T-helper 2 cell treated with Interferon-gamma antibody and Interleukin-4, amounts not matched to agents 5 μg/mL and 100 μg/mL, for 36 hours (primary cell): ENCODE measurements at regions not wholly inside any gene's neighbourhood (a gene's known extent, or its start where the extent isn't known, plus 50 kb on each side); places are given as distances from the start of the nearest gene placed in this dataset.

Experiments
- DNase-seq: peaks from one replicate; pipeline ENCODE4 v3.0.0; 2021; ENCODE audit warnings: low spot score
- H3K27ac Mint-ChIP-seq: one replicate; pipeline ENCODE4 v1.8.0; 2021; ENCODE audit warnings: mild to moderate bottlenecking, mixed read lengths
- H3K27me3 Mint-ChIP-seq: one replicate; pipeline ENCODE4 v1.8.0; 2021; ENCODE audit warnings: low read depth, mixed read lengths
- H3K36me3 Mint-ChIP-seq: one replicate; pipeline ENCODE4 v1.8.0; 2021; ENCODE audit warnings: low read depth, mixed read lengths
- H3K4me1 Mint-ChIP-seq: one replicate; pipeline ENCODE4 v1.8.0; 2021; ENCODE audit warnings: low read depth, mixed read lengths
- H3K4me3 Mint-ChIP-seq: one replicate; pipeline ENCODE4 v1.8.0; 2022; ENCODE audit warnings: mild to moderate bottlenecking, moderate library complexity, mixed read lengths
- H3K9me3 Mint-ChIP-seq: one replicate; pipeline ENCODE4 v1.8.0; 2021; ENCODE audit warnings: mixed read lengths

DNA sequence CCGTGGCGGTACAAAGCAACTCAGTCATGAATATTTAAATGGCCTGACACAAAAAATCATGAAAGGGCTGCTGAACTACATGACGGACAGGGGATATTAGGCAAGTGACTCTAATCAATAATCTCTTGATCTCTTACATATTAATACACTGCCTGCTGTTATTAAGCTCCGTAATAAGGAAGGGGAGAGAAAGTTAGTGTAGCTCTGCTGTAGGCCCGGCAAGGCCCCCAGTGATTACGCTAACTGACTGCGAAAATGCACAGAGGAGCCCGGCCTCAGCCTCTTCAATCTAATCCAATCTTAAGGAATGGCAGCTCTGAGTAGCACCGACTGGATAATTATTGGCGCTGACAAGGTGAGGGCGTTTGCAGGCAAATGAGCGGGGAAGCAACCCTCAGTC, 583.5 kb upstream of the MKI67 start:
- Mint-ChIP-seq H3K4me1 (no peaks in the 10 kb centered on the region), H3K4me3 (no peak overlapping the region), H3K27ac (no peak overlapping the region), H3K27me3 (peaks cover 9% of the 10 kb centered on the region), H3K9me3 (no peaks in the 10 kb centered on the region), H3K36me3 (no peaks in the 10 kb centered on the region)
- no peak for DNase-seq

DNA sequence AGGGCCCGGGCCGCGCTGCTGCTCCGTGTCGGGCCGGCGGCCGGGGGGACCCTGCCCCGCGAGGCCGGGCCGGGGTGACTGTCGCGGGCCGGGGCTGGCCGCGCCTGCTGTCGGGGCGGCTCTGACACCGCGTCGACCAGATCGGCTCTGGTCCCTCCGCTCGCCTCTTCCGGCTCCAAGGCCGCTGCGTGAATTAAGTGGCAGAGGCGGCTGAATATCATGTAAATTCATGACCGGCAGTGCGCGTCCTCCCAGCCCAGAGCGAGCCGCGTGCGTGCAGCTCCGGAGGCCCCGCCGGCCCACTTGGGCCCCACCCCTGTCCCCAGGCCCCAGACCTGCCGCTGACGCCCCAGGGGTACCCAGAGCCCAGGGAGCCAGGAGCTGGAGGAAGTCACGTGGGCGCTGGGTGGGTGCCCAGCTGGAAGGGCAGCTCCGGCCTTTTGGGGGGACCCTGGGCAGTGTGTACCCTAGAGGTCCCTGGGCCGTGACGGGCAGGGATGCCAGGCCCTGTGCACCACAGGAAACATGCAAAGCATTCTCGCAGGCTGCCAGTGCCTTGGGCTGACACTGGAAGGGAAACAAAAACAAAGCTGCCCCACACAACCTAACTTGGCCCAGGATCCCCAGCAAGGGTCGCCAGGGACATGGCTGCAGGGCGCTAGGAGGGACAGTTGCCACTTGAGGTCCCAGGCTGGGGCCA, 584.0 kb upstream of the MKI67 start:
- peaks cover 8% of the 10 kb centered on the region for H3K27me3 Mint-ChIP-seq
- no peaks in the 10 kb centered on the region for H3K9me3 Mint-ChIP-seq
- no peak overlapping the region for H3K4me3 Mint-ChIP-seq
- no peaks in the 10 kb centered on the region for H3K36me3 Mint-ChIP-seq
- no peak overlapping the region for H3K27ac Mint-ChIP-seq
- DNase-seq, result no peak
- no peaks in the 10 kb centered on the region for H3K4me1 Mint-ChIP-seq

DNA sequence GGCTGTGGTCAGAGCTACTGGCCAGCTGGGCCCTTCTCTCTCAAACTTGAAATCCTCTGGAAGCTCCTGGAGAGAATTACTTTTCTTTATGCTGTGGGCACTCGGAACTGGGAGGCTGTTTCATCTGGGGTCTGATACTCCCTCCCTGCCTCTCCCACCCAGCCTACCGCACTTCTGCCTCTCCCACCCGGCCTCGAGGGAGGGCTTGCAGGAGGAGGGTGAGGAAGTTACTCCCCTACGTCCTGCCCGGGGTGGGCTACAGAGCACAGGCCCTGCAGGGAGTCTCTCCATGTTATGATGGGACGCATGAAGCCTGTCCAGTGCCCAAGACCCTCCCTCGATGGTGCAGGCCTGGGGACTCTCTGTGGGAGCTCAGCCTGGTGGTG, 584.6 kb upstream of the MKI67 start:
- no peak overlapping the region for H3K4me3 Mint-ChIP-seq
- H3K27me3 Mint-ChIP-seq, result peaks cover 6% of the 10 kb centered on the region
- no peak for DNase-seq
- no peaks in the 10 kb centered on the region for H3K4me1 Mint-ChIP-seq
- H3K27ac Mint-ChIP-seq, result no peak overlapping the region
- H3K36me3 Mint-ChIP-seq, result no peaks in the 10 kb centered on the region
- H3K9me3 Mint-ChIP-seq, result no peaks in the 10 kb centered on the region

DNA sequence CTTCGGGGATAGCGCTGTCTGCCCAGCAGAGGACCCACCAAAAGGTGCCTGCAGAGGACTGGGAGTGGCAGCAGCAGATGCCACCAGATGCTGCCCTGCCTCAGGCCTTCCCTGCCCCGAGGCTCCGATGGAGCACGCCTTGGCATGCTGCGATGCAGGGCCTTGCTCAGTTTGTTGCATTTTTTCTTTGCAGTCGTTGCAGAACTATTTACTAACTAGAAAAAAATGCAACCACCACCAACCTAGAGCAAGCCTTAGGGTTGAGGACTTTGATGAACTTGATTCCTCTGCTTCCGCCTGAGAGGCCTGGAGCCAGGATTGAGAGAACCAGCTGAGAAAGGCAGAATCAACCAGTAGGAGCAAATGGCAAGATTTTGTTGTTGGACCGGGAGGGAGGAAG, 585.6 kb upstream of the MKI67 start:
- H3K4me3 Mint-ChIP-seq, result no peak overlapping the region

DNA sequence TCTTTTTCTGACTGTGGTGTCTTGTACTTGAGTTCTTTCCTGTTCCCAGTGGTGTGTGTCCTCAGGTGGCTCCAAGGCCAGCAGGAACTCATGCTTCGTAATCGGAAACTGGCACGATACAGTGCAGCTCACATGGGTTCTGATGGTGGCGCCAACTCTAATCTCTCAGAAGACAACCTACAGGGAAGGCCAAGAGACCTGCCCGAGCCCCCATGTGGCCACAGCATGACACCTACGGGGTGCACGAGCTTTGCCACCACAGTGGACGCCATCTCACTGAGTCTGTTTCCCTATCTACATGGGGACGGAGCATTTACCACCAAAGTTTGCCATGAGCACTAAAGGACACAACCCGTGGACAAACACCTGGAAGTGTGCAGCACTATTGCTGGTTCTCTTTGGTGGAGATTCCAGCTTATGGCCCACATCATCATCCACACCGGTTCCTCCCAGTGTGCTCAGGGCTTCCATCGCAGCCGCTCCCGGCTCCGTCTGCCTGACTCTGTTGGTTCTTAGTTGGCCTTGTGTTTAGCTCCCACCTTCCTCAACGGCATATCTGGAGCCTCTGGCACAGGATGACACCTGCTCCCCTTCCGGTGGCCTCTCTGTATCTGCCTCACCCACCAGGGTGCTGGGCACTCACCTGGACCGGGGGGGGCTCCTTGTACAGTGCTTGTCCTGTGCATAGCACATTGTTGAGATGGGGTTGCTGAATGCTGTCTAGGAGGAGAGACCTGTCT, 586.6 kb upstream of the MKI67 start:
- no peak for DNase-seq
- Mint-ChIP-seq H3K27me3 (peaks cover 6% of the 10 kb centered on the region), H3K4me3 (no peak overlapping the region), H3K9me3 (no peaks in the 10 kb centered on the region), H3K27ac (no peak overlapping the region), H3K4me1 (no peaks in the 10 kb centered on the region), H3K36me3 (no peaks in the 10 kb centered on the region)

More for the DNA sequence above, 585.6 kb upstream of the MKI67 start:
- no peaks in the 10 kb centered on the region for H3K4me1 Mint-ChIP-seq
- DNase-seq, result no peak
- peaks cover 6% of the 10 kb centered on the region for H3K27me3 Mint-ChIP-seq
- no peak overlapping the region for H3K27ac Mint-ChIP-seq
- H3K9me3 Mint-ChIP-seq, result no peaks in the 10 kb centered on the region
- no peaks in the 10 kb centered on the region for H3K36me3 Mint-ChIP-seq

DNA sequence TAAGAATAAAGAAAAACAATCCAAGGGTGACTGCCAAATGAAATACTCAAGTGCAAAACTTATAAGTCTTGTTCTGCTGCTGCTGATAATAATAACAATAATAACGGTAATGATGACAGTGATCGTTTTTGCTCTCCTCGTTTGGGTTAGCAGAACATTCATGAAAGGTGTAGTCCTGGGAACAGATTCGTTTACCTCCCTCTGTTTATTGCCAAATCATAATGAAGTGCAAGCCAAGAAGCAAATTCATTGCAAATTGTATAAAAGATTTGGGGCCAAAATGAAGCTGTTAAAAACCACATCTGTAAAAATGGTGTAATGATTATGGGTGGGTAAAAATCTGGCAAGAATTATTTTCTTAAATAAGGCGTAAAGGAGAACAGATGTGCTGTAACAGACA, 587.2 kb upstream of the MKI67 start:
- H3K36me3 Mint-ChIP-seq, result no peaks in the 10 kb centered on the region
- H3K4me1 Mint-ChIP-seq, result no peaks in the 10 kb centered on the region

DNA sequence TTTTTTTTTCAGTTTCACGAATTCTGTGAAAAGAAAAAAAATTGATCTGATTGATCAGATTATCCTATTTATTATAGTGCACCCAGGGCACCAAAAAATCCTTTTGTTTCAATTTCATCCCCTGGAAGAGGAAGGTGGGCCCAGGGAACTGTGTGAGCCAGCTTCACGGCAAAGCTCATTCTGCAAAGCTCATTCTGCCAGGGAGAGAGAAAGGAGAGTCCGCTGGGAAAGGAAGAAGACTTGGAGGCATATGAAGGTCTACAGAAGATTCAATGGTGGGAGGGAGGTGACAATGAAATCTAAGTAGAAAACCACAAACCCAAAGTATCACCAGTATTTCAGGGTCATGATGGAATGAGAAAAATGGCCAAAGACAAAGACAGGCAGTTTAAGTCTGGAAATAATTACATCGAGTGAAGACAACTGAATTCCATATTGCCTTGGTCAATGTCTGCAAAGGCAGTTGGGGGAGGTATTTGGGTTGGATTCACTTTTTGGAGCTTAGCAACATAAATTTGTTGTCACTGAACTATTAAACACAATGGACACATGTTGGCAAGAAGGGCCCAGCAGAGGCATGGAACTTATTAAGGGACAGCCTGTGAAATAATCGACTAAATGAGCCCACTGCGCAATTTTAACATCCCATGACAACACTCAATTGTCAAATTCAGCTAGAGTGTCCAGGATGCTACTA, 587.8 kb upstream of the MKI67 start:
- H3K27ac Mint-ChIP-seq, result no peak overlapping the region
- no peaks in the 10 kb centered on the region for H3K4me1 Mint-ChIP-seq
- H3K4me3 Mint-ChIP-seq, result no peak overlapping the region
- DNase-seq, result no peak
- H3K27me3 Mint-ChIP-seq, result peaks cover 6% of the 10 kb centered on the region
- H3K9me3 Mint-ChIP-seq, result no peaks in the 10 kb centered on the region
- H3K36me3 Mint-ChIP-seq, result no peaks in the 10 kb centered on the region

More for the DNA sequence above, 587.2 kb upstream of the MKI67 start:
- Mint-ChIP-seq H3K27me3 (peaks cover 6% of the 10 kb centered on the region), H3K4me3 (no peak overlapping the region), H3K27ac (no peak overlapping the region), H3K9me3 (no peaks in the 10 kb centered on the region)
- no peak for DNase-seq

DNA sequence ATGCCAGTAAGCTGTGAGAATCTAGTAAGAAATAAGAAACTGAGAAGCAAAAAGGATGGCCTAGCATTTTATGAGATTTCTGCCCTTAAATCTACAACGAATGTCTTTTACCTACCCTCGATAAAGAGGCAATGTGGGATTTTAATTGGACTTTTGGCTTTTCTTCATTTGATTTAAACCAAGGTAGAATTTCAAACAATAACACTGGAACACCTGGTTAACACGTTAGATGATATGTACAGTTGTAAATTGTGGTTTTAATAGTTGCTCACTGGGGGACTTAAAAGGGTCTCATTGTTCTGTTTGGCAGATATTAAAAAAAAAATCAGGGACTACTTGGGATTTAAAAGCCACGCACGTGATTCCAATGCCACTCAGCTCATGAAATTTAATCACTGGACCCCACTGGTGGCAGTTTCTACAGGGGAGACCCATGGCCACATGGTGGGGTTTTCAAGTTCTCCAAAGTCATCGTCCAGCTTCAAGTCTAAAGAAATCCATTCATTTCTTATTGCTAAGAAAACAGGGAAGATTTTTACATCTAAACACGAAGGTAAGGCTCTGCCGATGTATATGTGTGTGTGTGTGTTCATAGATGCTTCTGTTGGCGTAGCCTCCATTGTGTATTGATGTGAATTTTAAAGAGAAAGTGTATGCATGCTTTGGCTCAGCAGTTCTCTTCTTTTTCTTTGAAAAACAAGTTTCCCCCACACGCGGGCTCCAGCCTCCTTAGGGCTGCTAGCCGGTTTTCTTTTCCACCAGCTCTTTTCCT, 588.6 kb upstream of the MKI67 start:
- Mint-ChIP-seq H3K9me3 (no peaks in the 10 kb centered on the region), H3K4me3 (no peak overlapping the region)

DNA sequence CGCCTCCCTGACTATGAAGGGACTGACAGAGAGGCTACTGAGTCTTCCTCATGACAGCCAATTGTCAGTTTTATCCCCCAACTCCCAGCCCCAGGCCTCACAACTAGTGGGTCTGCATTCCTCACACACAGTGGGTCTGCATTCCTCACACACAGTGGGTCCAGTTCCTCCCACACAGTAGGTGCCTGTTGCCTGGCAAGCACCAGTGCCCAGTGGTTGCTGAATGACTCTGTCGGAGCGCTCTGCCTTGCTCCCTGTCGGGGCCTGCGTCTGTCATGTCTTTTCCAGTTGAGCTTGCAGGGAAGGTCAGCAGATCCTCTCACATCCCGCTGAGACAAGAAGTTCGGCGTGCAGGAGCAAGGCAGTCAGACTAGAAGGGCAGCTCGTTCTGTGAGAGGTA, 590.0 kb upstream of the MKI67 start:
- DNase-seq, result no peak
- H3K36me3 Mint-ChIP-seq, result no peaks in the 10 kb centered on the region
- H3K27me3 Mint-ChIP-seq, result no peaks in the 10 kb centered on the region
- H3K27ac Mint-ChIP-seq, result no peak overlapping the region
- H3K9me3 Mint-ChIP-seq, result no peaks in the 10 kb centered on the region
- no peak overlapping the region for H3K4me3 Mint-ChIP-seq
- H3K4me1 Mint-ChIP-seq, result no peaks in the 10 kb centered on the region

More for the DNA sequence above, 588.6 kb upstream of the MKI67 start:
- no peak overlapping the region for H3K27ac Mint-ChIP-seq
- no peaks in the 10 kb centered on the region for H3K27me3 Mint-ChIP-seq
- no peaks in the 10 kb centered on the region for H3K36me3 Mint-ChIP-seq
- no peaks in the 10 kb centered on the region for H3K4me1 Mint-ChIP-seq
- no peak for DNase-seq

DNA sequence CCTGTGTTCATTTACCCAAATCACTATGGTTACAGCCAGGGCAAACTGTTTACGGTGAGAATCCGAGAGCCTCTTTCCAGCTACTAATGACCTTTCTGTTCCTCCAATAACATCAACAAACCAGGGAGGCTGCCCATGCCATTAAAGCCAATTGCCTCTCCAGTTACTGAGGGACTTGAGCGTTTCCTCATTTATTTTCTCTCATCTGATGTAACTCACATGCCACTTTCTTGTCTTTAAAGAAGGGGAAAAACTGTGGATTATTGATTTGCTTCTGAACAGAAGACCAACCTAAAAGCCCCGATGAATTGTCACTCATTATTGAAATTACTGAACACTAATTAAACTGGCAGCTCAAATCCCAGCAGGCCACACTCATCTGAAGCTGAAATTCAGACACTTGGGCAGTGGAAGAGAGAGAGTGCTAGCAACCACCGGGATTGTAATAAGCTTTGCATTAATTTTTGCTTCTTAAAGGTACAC, 595.8 kb upstream of the MKI67 start:
- no peaks in the 10 kb centered on the region for H3K4me1 Mint-ChIP-seq
- DNase-seq, result no peak
- no peaks in the 10 kb centered on the region for H3K27me3 Mint-ChIP-seq
- H3K4me3 Mint-ChIP-seq, result no peak overlapping the region
- no peak overlapping the region for H3K27ac Mint-ChIP-seq
- H3K36me3 Mint-ChIP-seq, result no peaks in the 10 kb centered on the region
- no peaks in the 10 kb centered on the region for H3K9me3 Mint-ChIP-seq

DNA sequence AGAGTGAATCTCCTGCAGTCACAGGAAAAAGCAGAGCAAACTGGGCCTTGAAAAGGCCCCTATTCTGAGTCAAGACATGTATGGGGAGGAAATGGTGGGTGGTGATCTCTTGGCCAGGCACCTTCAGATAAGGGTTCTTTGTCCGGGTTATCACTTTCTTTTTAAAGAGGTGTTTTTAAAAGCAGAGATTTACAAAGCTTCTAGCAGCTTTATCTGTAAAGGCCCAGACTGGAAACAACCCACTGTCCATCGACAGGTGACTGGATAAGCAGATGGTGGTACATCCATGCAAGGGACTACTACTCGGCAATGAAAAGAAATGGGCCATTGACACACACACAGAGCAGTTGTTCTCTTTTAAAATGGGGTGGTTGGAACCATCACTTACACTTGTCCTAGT, 596.7 kb upstream of the MKI67 start:
- no peaks in the 10 kb centered on the region for H3K36me3 Mint-ChIP-seq

DNA sequence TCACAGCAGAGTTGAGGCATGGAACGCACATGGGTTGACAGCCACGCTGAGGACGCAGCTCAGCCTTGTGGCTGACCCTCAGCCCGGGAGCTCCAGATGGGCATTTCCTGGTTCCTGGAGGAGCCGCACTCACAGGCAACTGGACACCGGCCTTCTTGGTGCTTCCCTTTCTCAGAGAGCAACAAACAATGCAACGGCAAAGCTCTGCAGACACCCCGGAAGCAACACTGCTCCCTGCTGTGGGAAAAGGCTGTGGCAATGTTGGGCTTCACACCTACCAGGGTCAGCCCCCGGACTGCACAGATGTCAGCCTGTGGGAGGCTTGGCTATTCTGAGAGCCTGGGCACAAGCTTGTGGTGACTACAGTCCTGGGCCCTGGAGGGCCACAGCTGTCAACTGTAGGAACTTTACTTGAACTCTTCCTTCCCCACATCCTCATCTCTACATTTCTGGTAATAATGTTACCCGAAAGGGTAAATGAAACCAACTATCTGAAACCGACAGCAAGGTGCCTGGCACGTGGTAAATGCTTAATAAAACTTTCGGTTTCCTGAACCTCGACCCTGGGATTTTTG, 597.5 kb upstream of the MKI67 start:
- no peak overlapping the region for H3K27ac Mint-ChIP-seq
- H3K9me3 Mint-ChIP-seq, result no peaks in the 10 kb centered on the region
- no peak for DNase-seq
- H3K4me3 Mint-ChIP-seq, result no peak overlapping the region
- H3K4me1 Mint-ChIP-seq, result no peaks in the 10 kb centered on the region
- no peaks in the 10 kb centered on the region for H3K27me3 Mint-ChIP-seq
- H3K36me3 Mint-ChIP-seq, result no peaks in the 10 kb centered on the region

More for the DNA sequence above, 596.7 kb upstream of the MKI67 start:
- Mint-ChIP-seq H3K4me1 (no peaks in the 10 kb centered on the region), H3K27me3 (no peaks in the 10 kb centered on the region), H3K9me3 (no peaks in the 10 kb centered on the region), H3K4me3 (no peak overlapping the region), H3K27ac (no peak overlapping the region)
- DNase-seq, result no peak

DNA sequence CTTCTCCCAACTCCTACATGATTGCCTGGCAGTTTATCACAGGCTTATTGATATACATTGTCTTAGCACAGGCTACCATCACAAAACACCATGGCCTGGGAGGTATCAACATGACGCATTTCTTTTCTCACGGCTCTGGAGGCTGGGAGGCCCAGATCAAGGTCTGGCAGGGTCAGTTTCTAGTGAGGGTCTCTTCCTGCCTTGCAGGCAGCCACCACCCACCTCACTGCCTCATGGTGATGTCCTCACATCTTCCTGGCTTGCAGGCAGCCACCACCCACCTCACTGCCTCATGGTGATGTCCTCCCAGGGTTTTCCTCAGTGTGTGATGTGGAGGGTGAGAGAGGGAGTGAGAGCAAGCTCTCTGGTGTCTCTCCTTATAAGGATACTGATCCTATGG, 599.3 kb upstream of the MKI67 start:
- Mint-ChIP-seq H3K4me3 (no peak overlapping the region), H3K27me3 (no peaks in the 10 kb centered on the region), H3K27ac (no peak overlapping the region), H3K9me3 (no peaks in the 10 kb centered on the region), H3K4me1 (no peaks in the 10 kb centered on the region), H3K36me3 (no peaks in the 10 kb centered on the region)
- no peak for DNase-seq
